Large intestine (tissue), 3 donors: ENCODE measurements at regions not wholly inside any gene's neighbourhood (a gene's known extent, or its start where the extent isn't known, plus 50 kb on each side); places are given as distances from the start of the nearest gene placed in this dataset.
"Not testable (repeated sequence)": the region's sequence is repeated elsewhere in the genome, so short reads cannot be mapped to it uniquely, and the experiment has no call there.

Source experiments
- DNase-seq, 2 donors: peaks; one replicate each; pipeline versions ENCODE4 v3.0.0 to v3.0.0-alpha.2; 2013
- H3K27ac ChIP-seq: one replicate; pipeline ENCODE4 v1.5.1; 2013; ENCODE audit warnings: low read length
- H3K27me3 ChIP-seq: 2 replicates; pipeline ENCODE4 v1.6.1; 2013; ENCODE audit warnings: low read length; ENCODE audit not compliant: control insufficient read depth, insufficient read depth
- H3K36me3 ChIP-seq: 2 replicates; pipeline ENCODE4 v1.6.1; 2013; ENCODE audit warnings: low read length; ENCODE audit not compliant: control insufficient read depth, insufficient read depth
- H3K4me1 ChIP-seq: one replicate; pipeline ENCODE4 v1.6.1; 2013; ENCODE audit warnings: low read length; ENCODE audit not compliant: control insufficient read depth, insufficient read depth
- H3K4me3 ChIP-seq: one replicate; pipeline ENCODE4 v1.5.1; 2013; ENCODE audit warnings: low read length
- H3K9me3 ChIP-seq: one replicate; pipeline ENCODE4 v1.6.1; 2013; ENCODE audit warnings: mild to moderate bottlenecking, low read depth, low read length, moderate library complexity; ENCODE audit not compliant: control insufficient read depth
- WGBS: methylation state at CpG from one replicate; pipeline ENCODE4 v1.1.5; 2013; ENCODE audit warnings: low lambda C conversion rate; ENCODE audit not compliant: insufficient coverage; 5-methylcytosine and 5-hydroxymethylcytosine counted together

DNA sequence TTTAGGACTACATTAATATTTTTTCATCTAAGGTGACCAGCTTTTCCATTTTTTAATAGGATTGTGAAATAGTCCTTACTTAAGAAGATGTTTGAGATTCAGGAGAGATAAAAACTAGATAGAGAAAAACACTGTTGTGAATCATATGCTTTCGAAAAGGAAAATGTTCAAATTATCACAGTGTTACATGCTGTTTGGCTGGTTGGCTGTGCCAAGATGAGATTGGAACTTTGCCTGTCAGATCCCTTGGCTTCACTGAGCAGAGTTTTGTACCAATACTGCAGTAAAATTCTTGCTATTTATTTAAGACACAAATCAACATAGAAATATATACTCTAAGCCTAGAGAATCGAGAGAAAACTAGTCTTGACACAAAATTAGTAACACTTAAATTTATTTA, 117.2 kb downstream of the OXSM start:
- peaks cover 3% of the 10 kb centered on the region for H3K27me3 ChIP-seq
- no peak overlapping the region for H3K27ac ChIP-seq
- DNase-seq, result no peak
- WGBS, result 60% methylated on average over 1 of the region's 2 CpGs
- H3K36me3 ChIP-seq, result no peaks in the 10 kb centered on the region
- H3K9me3 ChIP-seq, result no peaks in the 10 kb centered on the region
- H3K4me3 ChIP-seq, result no peak overlapping the region
- no peaks in the 10 kb centered on the region for H3K4me1 ChIP-seq

- no peaks in the 10 kb centered on the region for H3K9me3 ChIP-seq
- no peaks in the 10 kb centered on the region for H3K27me3 ChIP-seq
- no peaks in the 10 kb centered on the region for H3K4me1 ChIP-seq
- no peak overlapping the region for H3K4me3 ChIP-seq
- no peak for DNase-seq
- no peaks in the 10 kb centered on the region for H3K36me3 ChIP-seq
- H3K27ac ChIP-seq, result no peak overlapping the region
- WGBS, result no CpG with 5 or more reads among the region's 2 CpGs
Observed at GRCh38 chr3:25910105-25910504, 120.2 kb downstream of the OXSM start.

DNA sequence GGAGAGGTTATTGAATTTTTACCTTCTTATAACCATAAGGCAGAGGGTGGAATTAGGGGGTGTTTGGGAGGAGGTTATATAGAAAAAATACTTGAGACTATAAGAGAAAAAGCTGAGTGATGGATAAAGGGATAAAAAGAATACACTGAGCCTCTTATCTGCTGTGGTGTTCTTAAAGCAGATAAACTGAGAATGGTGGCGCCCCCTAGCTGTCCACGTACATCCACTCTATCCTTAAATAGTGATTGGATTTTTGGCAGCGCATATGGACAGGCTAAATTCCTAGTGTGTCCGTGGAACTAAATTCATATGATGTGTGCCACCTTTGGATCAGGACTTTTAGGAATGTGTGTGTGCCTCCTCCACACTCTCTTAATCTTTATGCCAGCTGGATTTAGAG, 121.1 kb downstream of the OXSM start:
- Histone ChIP-seq H3K9me3 (no peaks in the 10 kb centered on the region), H3K4me3 (no peak overlapping the region), H3K27ac (no peak overlapping the region), H3K4me1 (no peaks in the 10 kb centered on the region), H3K36me3 (no peaks in the 10 kb centered on the region), H3K27me3 (no peaks in the 10 kb centered on the region)
- peak in 1 of 2 donors; percentile 7 for DNase-seq
- 70% methylated on average over 2 of the region's 4 CpGs for WGBS

DNA sequence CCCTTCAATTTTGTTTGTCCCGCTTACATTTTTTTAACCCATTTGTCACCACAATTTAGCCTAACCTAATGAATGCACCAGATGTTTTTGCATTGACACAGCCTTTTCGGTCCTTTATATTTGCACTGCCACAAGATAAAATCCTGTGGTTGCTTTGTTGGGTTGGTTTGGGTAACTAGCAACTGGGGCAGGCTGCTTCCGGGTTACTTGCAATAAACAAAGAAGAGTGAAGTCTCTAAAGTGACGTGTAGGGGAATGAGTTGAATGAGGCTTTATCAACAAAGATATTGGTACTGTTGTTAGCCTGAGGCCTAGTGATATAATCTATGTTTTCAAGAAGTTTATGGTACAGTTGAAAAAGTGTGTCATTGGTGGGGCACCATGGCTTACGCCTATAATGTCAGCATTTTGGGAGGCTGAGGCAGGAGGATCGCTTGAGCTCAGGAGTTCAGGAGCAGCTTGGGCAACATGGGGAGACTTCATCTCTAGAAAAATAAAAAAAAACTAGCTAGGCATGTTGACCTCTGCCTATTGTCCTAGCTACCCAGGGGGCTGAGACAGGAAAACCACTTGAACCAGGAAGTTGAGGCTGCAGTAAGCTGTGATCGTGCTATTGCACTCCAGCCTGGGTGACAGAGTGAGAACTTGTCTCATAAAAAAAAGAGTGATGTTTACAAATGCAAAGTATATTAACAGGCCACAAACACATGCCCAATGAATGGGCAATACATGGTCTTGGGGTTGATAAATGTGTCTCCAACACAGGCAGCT, 121.8 kb downstream of the OXSM start:
- H3K9me3 ChIP-seq, result no peaks in the 10 kb centered on the region
- no peak overlapping the region for H3K27ac ChIP-seq
- WGBS, result 100% methylated on average over 1 of the region's 7 CpGs
- H3K4me1 ChIP-seq, result no peaks in the 10 kb centered on the region
- no peak for DNase-seq
- no peak overlapping the region for H3K4me3 ChIP-seq
- H3K27me3 ChIP-seq, result no peaks in the 10 kb centered on the region
- no peaks in the 10 kb centered on the region for H3K36me3 ChIP-seq

DNA sequence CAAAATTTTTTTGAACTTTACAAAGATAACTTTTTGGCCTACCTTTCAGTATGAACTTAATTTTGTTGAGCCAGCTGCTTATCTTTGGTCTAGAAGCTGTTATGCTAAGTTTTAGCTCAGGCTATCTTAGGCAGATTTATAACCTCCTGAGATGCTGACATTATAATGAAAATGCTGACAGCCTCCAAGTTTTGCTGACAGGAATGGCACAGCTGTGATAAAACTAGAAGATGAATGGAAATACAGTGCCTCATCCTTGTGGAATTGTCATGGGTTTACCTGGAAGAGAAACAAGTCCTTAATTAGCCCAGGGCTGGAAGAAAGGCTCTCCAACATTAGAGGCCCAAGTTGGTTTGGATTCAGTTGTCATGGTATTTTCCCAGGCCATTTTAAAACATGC, 123.3 kb downstream of the OXSM start:
- Histone ChIP-seq H3K27ac (no peak overlapping the region), H3K27me3 (no peaks in the 10 kb centered on the region), H3K36me3 (no peaks in the 10 kb centered on the region), H3K4me1 (no peaks in the 10 kb centered on the region), H3K4me3 (no peak overlapping the region), H3K9me3 (no peaks in the 10 kb centered on the region)
- no peak for DNase-seq

DNA sequence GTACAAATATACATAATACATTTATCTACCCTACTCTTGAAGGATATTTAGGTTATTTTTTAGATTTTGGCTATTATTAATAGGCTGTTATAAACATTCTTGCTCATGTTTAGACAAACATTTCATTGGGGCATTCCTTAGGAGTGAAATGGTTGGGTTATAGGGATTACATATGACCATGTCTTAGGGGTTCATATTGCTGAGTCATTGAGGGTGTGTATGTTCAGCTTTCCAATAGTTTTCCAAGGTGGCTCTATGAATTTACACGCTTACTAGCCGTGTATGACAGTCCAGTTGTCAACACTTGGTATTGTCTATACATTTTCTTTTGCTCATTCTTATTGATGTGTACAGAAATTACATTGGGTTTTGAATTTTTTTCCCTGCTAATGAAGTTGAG, 125.8 kb downstream of the OXSM start:
- no peak overlapping the region for H3K27ac ChIP-seq
- H3K9me3 ChIP-seq, result no peaks in the 10 kb centered on the region
- no peaks in the 10 kb centered on the region for H3K27me3 ChIP-seq
- WGBS, result 100% methylated on average over 2 of the region's 2 CpGs
- H3K4me1 ChIP-seq, result no peaks in the 10 kb centered on the region
- no peak for DNase-seq
- no peaks in the 10 kb centered on the region for H3K36me3 ChIP-seq
- no peak overlapping the region for H3K4me3 ChIP-seq

DNA sequence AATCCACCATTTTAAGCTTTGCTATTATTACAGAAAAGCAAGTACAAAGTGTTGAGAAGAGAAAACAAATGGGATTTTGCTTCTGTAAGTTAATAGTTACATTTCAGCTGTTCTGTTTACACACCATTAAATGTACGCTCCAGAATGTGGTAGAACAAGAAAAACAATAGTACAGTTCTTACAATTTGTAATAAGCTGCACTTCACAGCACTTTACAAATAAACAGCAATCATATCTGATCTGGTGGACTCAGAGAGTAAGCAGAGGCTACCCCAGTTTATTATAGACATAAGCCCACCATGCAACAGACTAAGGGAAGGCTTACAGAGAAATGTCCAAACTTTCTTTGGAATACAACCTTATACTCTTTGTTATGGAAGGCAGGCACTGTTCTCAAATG, 126.4 kb downstream of the OXSM start:
- H3K4me3 ChIP-seq, result no peak overlapping the region
- no peak overlapping the region for H3K27ac ChIP-seq
- H3K9me3 ChIP-seq, result no peaks in the 10 kb centered on the region
- no peaks in the 10 kb centered on the region for H3K4me1 ChIP-seq
- H3K27me3 ChIP-seq, result no peaks in the 10 kb centered on the region
- WGBS, result no CpG with 5 or more reads among the region's 1 CpG
- no peak for DNase-seq
- no peaks in the 10 kb centered on the region for H3K36me3 ChIP-seq

- H3K27ac ChIP-seq, H3K9me3 ChIP-seq, H3K4me3 ChIP-seq, H3K4me1 ChIP-seq, H3K36me3 ChIP-seq, H3K27me3 ChIP-seq, DNase-seq: not testable (repeated sequence)
- no CpG with 5 or more reads among the region's 6 CpGs for WGBS
Observed at GRCh38 chr3:25931967-25932366, 142.1 kb downstream of the OXSM start.

DNA sequence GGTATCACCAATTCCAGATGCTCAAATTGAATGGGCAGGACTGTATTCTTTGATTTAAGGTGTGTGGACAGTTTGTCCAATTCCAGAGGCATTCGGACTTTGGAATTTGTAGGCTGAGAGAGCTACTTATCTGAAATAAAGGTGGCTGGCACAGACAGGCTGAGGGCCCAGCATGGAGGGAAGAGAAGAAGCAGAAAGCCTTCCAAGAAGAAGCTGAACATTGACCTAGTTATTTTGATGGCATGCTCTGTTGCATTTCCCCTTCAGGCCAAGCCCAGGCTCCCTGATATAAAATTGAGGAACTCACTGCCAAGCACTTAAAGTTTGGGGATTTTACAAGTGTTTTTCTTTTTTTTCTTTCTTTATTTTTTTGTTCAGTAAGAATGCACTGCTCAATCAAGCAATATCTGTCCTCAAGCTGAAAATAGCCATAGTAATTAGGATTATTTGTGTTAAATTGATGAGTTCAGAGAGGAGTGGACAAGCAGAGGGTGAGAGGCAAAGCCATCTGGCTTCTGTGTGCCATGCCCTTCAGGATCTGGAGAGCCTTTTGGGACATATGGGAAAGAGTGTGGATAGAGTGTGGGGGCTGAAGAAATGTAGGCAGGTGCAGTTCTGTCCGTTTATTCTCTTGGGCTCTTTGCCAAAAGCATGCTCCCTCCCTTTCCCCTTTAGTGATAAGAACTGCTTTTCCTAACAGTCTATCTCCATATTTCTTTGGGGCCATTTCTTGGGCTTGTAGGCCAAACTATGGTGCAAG, 148.9 kb downstream of the OXSM start:
- H3K27ac ChIP-seq, result no peak overlapping the region
- H3K4me1 ChIP-seq, result no peaks in the 10 kb centered on the region
- no peaks in the 10 kb centered on the region for H3K9me3 ChIP-seq
- no CpG with 5 or more reads among the region's 2 CpGs for WGBS
- H3K27me3 ChIP-seq, result no peaks in the 10 kb centered on the region
- no peak overlapping the region for H3K4me3 ChIP-seq
- H3K36me3 ChIP-seq, result no peaks in the 10 kb centered on the region
- no peak for DNase-seq

DNA sequence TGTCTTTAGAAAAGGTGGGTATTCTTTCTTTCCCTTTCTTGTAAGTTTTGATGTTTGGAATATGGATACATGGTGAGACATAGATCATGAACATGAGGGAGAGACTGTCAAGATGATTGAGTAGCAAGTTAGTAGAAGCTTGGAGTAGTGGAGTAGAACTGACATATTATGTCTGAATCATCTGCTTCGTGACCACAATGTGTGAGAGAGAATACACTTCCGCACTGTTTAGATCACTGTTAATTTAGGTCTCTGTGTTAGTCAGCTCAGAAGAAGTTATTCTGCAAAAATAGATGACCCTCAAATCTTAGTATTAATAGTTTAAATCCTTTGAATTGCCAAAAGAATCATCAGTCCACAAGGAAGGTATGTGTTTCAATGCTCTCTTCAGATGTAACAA, 151.0 kb downstream of the OXSM start:
- no CpG with 5 or more reads among the region's 2 CpGs for WGBS

GRCh38 chr3:25944329-25944728, 154.4 kb downstream of the OXSM start:
- DNase-seq, result no peak
- no peaks in the 10 kb centered on the region for H3K4me1 ChIP-seq
- no peaks in the 10 kb centered on the region for H3K36me3 ChIP-seq
- no peaks in the 10 kb centered on the region for H3K9me3 ChIP-seq
- H3K27me3 ChIP-seq, result no peaks in the 10 kb centered on the region
- H3K27ac ChIP-seq, result no peak overlapping the region
- H3K4me3 ChIP-seq, result no peak overlapping the region
- no CpG with 5 or more reads among the region's 5 CpGs for WGBS

More for the DNA sequence above, 151.0 kb downstream of the OXSM start:
- Histone ChIP-seq H3K36me3 (no peaks in the 10 kb centered on the region), H3K4me3 (no peak overlapping the region), H3K9me3 (no peaks in the 10 kb centered on the region), H3K27ac (no peak overlapping the region), H3K4me1 (no peaks in the 10 kb centered on the region), H3K27me3 (no peaks in the 10 kb centered on the region)
- DNase-seq, result no peak
